ENCODE measurements at regions not wholly inside any gene's neighbourhood (a gene's known extent, or its start where the extent isn't known, plus 50 kb on each side); places are given as distances from the start of the nearest gene placed in this dataset.

GRCh38 chr20:55153001-55153645, 677.7 kb downstream of the DOK5 start:
- TF ChIP-seq CTCF (conservative IDR thresholded peaks at IDR 0.05 in 1 of 2, IDR thresholded peaks at IDR 0.05 in 1 of 2; ENCODE audit: low read depth in 1 of 2, low read length in 2 of 2) (no peak), EZH2 (IDR thresholded peaks at IDR 0.05; ENCODE audit: low read length, missing control alignments) (no peak)

Data from fibroblast of lung (primary cell).